Esophagus muscularis mucosa (tissue), 4 donors: ENCODE measurements at regions not wholly inside any gene's neighbourhood (a gene's known extent, or its start where the extent isn't known, plus 50 kb on each side); places are given as distances from the start of the nearest gene placed in this dataset.

Experiments used
- DNase-seq: peaks from one replicate; pipeline ENCODE4 v3.0.0-alpha.2; 2017; ENCODE audit errors: extremely low spot score
- H3K27ac ChIP-seq, 4 donors: fragments of 200-600 bp; sonication (generic); replicated peaks in 1 of 4; 1 replicate in 3 of 4; 2 replicates in 1 of 4; pipeline ENCODE4 v1.5.1; 2016 to 2019; ENCODE audit warnings: mild to moderate bottlenecking in 1 of 4
- H3K27me3 ChIP-seq, 4 donors: fragments of 200-600 bp; sonication (generic); one replicate each; pipeline versions ENCODE4 v1.5.1 to v1.6.0; 2016 to 2019
- H3K36me3 ChIP-seq, 4 donors: fragments of 200-600 bp; sonication (generic); one replicate each; pipeline ENCODE4 v1.5.1; 2016 to 2019
- H3K4me1 ChIP-seq, 4 donors: fragments of 200-600 bp; sonication (generic); one replicate each; pipeline ENCODE4 v1.5.1; 2016 to 2019
- H3K4me3 ChIP-seq, 4 donors: fragments of 200-600 bp; sonication (generic); 1 replicate in 2 of 4; 2 replicates in 2 of 4; pipeline ENCODE4 v1.5.1; 2016 to 2019; ENCODE audit warnings: mild to moderate bottlenecking in 4 of 4, moderate library complexity in 1 of 4
- H3K9me3 ChIP-seq, 4 donors: fragments of 200-600 bp; sonication (generic); 1 replicate in 3 of 4; 2 replicates in 1 of 4; pipeline ENCODE4 v1.5.1; 2016 to 2019
- CTCF ChIP-seq, 3 experiments: fragments of 200-600 bp in 2 of 3; fragments of 450-650 bp in 1 of 3; sonication (generic) in 2 of 3; IDR thresholded peaks; one replicate each; pipeline ENCODE4 v1.5.1; 2017 to 2019; ENCODE audit warnings: antibody characterized with exemption in 3 of 3, mild to moderate bottlenecking in 2 of 3, moderate library complexity in 1 of 3
- EP300 ChIP-seq: sonication (generic); formaldehyde crosslinking; IDR thresholded peaks from one replicate; pipeline ENCODE4 v1.6.1; 2017; ENCODE audit warnings: antibody characterized with exemption
- POLR2A ChIP-seq: fragments of 450-650 bp; IDR thresholded peaks from one replicate; pipeline ENCODE4 v1.6.1; 2017; ENCODE audit warnings: antibody characterized with exemption, moderate library complexity, mild to moderate bottlenecking, low read depth
- POLR2AphosphoS5 ChIP-seq, 2 donors: sonication (generic); formaldehyde crosslinking; IDR thresholded peaks; one replicate each; pipeline ENCODE4 v1.6.1; 2017; ENCODE audit warnings: antibody characterized with exemption in 2 of 2
- WGBS: methylation state at CpG from one replicate; pipeline ENCODE4 v1.1.5; 2018; 5-methylcytosine and 5-hydroxymethylcytosine counted together
- intact Hi-C: fragments of 100-400 bp; cut with DNase I; formaldehyde crosslinking; loops from one replicate; pipeline ENCODE4 v1.15.1; 2023

- Histone ChIP-seq H3K4me1 (no peaks in the 10 kb centered on the region), H3K27ac (no peak overlapping the region), H3K4me3 (no peak overlapping the region), H3K27me3 (no peaks in the 10 kb centered on the region), H3K36me3 (no peaks in the 10 kb centered on the region), H3K9me3 (no peaks in the 10 kb centered on the region)
- DNase-seq: no peak
- TF ChIP-seq CTCF (IDR thresholded peaks at IDR 0.05) (no peak), POLR2AphosphoS5 (IDR thresholded peaks at IDR 0.05) (no peak), POLR2A (no peak), EP300 (no peak)
- intact Hi-C loops: no loop called here
Observed at GRCh38 chr2:187679454-187679853, 125.2 kb upstream of the TFPI start.

- intact Hi-C loops: no loop called here
- H3K27ac ChIP-seq: no peak overlapping the region
- H3K27me3 ChIP-seq: no peaks in the 10 kb centered on the region
- TF ChIP-seq POLR2AphosphoS5 (IDR thresholded peaks at IDR 0.05) (no peak), CTCF (IDR thresholded peaks at IDR 0.05) (no peak), POLR2A (no peak), EP300 (no peak)
- no peaks in the 10 kb centered on the region for H3K4me1 ChIP-seq
- H3K4me3 ChIP-seq: no peak overlapping the region
- H3K9me3 ChIP-seq: no peaks in the 10 kb centered on the region
- H3K36me3 ChIP-seq: no peaks in the 10 kb centered on the region
- WGBS: 33% methylated on average over 1 of the region's 1 CpG
- DNase-seq: no peak
Observed at GRCh38 chr2:187684174-187684573, 129.9 kb upstream of the TFPI start.

GRCh38 chr2:187686416-187687024 is 132.3 kb upstream of the TFPI start:
- H3K4me3 ChIP-seq: no peak overlapping the region
- H3K27me3 ChIP-seq: no peaks in the 10 kb centered on the region
- 91% methylated on average over 6 of the region's 6 CpGs for WGBS
- no peaks in the 10 kb centered on the region for H3K36me3 ChIP-seq
- no peak for DNase-seq
- H3K27ac ChIP-seq: no peak overlapping the region
- no peaks in the 10 kb centered on the region for H3K4me1 ChIP-seq
- no peak for TF ChIP-seq POLR2A
- TF ChIP-seq POLR2AphosphoS5 (IDR thresholded peaks at IDR 0.05): no peak
- no peaks in the 10 kb centered on the region for H3K9me3 ChIP-seq
- intact Hi-C loops: no loop called here

- Histone ChIP-seq H3K4me1 (no peaks in the 10 kb centered on the region), H3K36me3 (no peaks in the 10 kb centered on the region), H3K27me3 (no peaks in the 10 kb centered on the region), H3K4me3 (no peak overlapping the region), H3K9me3 (no peaks in the 10 kb centered on the region), H3K27ac (no peak overlapping the region)
- no peak for DNase-seq
- intact Hi-C loops: no loop called here
- 79% methylated on average over 2 of the region's 2 CpGs for WGBS
- TF ChIP-seq POLR2AphosphoS5 (IDR thresholded peaks at IDR 0.05): no peak
- TF ChIP-seq EP300: no peak
- no peak for TF ChIP-seq POLR2A
- TF ChIP-seq CTCF (IDR thresholded peaks at IDR 0.05): no peak
Observed at GRCh38 chr2:187687585-187687984, 133.3 kb upstream of the TFPI start.

DNA sequence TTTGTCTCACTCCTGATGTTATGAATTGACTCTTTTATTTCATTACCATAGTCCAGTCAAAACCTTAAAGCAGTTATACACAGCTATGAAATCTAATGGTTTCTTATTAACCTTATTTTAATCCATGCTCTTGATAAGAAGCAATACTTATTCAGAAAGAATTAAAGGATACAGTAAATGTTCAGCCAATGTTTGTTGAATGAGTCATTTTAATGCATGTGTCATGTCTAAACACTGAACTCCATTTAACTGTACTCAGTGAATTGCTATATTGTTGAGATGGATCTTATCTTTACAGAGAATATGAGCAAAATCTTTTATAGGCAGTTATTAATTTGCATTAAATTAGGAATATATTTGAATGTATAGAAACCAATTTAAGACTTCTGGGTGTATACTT is 135.1 kb upstream of the TFPI start:
- intact Hi-C loops: no loop called here
- TF ChIP-seq POLR2A (no peak), CTCF (IDR thresholded peaks at IDR 0.05) (no peak), EP300 (no peak)
- Histone ChIP-seq H3K9me3 (no peaks in the 10 kb centered on the region), H3K4me1 (no peaks in the 10 kb centered on the region), H3K27me3 (no peaks in the 10 kb centered on the region), H3K36me3 (no peaks in the 10 kb centered on the region), H3K27ac (no peak overlapping the region), H3K4me3 (no peak overlapping the region)
- DNase-seq: no peak
